Coronary artery (tissue), 2 donors: ENCODE measurements at regions not wholly inside any gene's neighbourhood (a gene's known extent, or its start where the extent isn't known, plus 50 kb on each side); places are given as distances from the start of the nearest gene placed in this dataset.
"Not testable (repeated sequence)": the region's sequence is repeated elsewhere in the genome, so short reads cannot be mapped to it uniquely, and the experiment has no call there.

Experiments
- DNase-seq: peaks from one replicate; pipeline ENCODE4 v3.0.0-alpha.2; 2017; ENCODE audit warnings: low spot score
- H3K27ac ChIP-seq, 2 donors: fragments of 200-600 bp; sonication (generic); one replicate each; pipeline ENCODE4 v1.5.1; 2016 to 2019
- H3K4me3 ChIP-seq: fragments of 200-600 bp; sonication (generic); 2 replicates; pipeline ENCODE4 v1.5.1; 2016; ENCODE audit warnings: mild to moderate bottlenecking, moderate library complexity
- CTCF ChIP-seq: fragments of 200-600 bp; sonication (generic); IDR thresholded peaks from one replicate; pipeline ENCODE4 v1.5.1; 2019; ENCODE audit warnings: antibody characterized with exemption

DNA sequence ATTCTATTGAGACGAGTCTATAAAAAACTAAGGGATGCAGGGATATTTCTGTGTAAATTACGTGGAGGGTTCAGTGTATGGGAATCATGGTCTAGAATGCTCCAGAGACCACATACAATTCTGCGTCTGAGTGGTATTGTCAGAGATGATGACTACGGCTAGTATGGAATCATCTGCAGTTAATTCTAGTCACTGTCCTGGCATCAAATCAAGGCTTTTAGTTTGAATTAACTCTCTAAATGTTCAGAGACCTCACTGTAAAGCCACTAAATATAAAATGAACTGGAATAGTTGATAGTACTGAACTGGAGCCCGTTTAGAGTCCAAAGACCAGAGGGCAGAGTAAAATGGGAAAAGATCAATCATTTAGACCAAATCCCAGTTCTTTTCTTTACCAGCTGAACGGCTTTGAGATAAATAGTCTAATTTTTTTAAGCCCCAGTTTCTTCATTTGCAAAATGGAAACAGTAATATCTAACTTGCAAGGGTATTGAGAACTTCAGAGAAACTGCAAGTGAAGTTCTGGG is 599.8 kb downstream of the EBF1 start:
- TF ChIP-seq CTCF, result no peak
- Histone ChIP-seq H3K27ac (no peak overlapping the region), H3K4me3 (no peak overlapping the region)
- no peak for DNase-seq

GRCh38 chr5:158499075-158499891 is 600.4 kb downstream of the EBF1 start:
- no peak for DNase-seq
- H3K27ac ChIP-seq, result no peak overlapping the region
- no peak for TF ChIP-seq CTCF
- H3K4me3 ChIP-seq, result no peak overlapping the region

DNA sequence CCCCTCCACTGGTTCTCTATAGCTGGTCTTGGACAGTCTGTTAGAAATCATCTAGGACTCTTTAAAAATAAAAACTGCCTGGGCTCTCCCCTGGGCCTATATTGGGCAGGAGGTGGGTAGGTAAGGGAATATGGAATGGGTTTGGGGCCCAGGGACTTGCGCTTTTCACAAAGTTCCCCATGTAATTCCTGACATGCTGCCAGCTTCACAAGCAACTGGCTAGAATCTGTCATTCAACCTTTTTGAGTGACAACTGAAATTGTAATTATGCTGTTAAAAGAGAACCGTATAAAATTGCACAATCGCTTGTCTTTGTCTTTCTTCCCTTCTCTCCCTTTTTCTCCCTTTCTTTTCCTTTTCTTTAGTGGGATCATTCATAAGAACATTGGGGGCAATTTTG is 603.1 kb downstream of the EBF1 start:
- no peak overlapping the region for H3K27ac ChIP-seq
- DNase-seq, result no peak
- H3K4me3 ChIP-seq, result no peak overlapping the region
- TF ChIP-seq CTCF, result no peak

DNA sequence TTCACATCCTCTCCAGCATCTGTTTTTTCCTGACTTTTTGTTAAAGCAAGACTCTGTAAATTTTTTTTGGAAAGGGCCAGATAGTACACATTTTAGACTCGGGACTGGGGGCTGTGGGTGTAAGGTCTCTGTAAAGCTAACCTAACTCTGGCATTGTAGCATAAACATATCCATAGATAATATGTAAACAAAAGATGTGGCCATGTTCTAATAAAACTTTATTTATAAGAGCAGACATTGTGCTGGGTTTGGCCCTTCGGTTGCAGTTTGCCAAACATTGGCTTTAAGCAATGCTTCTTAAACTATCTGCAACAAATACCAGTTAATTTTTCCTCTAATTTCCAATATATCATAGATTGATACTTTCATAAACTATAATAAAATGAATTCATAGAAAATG is 605.2 kb downstream of the EBF1 start:
- DNase-seq, result no peak
- no peak for TF ChIP-seq CTCF
- Histone ChIP-seq H3K27ac (no peak overlapping the region), H3K4me3 (no peak overlapping the region)

DNA sequence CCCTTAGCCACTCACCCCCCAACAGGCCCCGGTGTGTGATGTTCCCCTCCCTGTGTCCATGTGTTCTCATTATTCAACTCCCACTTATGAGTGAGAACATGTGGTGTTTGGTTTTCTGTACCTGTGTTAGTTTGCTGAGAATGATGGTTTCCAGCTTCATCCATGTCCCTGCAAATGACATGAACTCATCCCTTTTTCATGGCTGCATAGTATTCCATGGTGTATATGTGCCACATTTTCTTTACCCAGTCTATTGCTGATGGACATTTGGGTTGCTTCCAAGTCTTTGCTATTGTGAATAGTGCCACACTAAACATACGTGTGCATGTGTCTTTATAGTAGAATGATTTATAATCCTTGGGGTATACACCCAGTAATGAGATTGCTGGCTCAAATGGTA is 605.7 kb downstream of the EBF1 start:
- DNase-seq, H3K4me3 ChIP-seq, H3K27ac ChIP-seq: not testable (repeated sequence)

- no peak overlapping the region for H3K4me3 ChIP-seq
- no peak for TF ChIP-seq CTCF
- H3K27ac ChIP-seq, result no peak overlapping the region
- no peak for DNase-seq
Observed at GRCh38 chr5:158492841-158493242, 606.9 kb downstream of the EBF1 start.

GRCh38 chr5:158492136-158492535 is 607.6 kb downstream of the EBF1 start:
- H3K27ac ChIP-seq, result no peak overlapping the region

More at GRCh38 chr5:158492136-158492535, 607.6 kb downstream of the EBF1 start:
- no peak for DNase-seq
- H3K4me3 ChIP-seq, result no peak overlapping the region
- no peak for TF ChIP-seq CTCF
